ENCODE measurements at regions not wholly inside any gene's neighbourhood (a gene's known extent, or its start where the extent isn't known, plus 50 kb on each side); places are given as distances from the start of the nearest gene placed in this dataset.

GRCh38 chr14:71262441-71262840, 355.2 kb downstream of the PCNX1 start:
- TF ChIP-seq POLR2A (IDR thresholded peaks at IDR 0.05) (no peak), POLR2AphosphoS5 (IDR thresholded peaks at IDR 0.05) (no peak)
- TF ChIP-seq, protein P1, sequence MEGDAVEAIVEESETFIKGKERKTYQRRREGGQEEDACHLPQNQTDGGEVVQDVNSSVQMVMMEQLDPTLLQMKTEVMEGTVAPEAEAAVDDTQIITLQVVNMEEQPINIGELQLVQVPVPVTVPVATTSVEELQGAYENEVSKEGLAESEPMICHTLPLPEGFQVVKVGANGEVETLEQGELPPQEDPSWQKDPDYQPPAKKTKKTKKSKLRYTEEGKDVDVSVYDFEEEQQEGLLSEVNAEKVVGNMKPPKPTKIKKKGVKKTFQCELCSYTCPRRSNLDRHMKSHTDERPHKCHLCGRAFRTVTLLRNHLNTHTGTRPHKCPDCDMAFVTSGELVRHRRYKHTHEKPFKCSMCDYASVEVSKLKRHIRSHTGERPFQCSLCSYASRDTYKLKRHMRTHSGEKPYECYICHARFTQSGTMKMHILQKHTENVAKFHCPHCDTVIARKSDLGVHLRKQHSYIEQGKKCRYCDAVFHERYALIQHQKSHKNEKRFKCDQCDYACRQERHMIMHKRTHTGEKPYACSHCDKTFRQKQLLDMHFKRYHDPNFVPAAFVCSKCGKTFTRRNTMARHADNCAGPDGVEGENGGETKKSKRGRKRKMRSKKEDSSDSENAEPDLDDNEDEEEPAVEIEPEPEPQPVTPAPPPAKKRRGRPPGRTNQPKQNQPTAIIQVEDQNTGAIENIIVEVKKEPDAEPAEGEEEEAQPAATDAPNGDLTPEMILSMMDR (IDR thresholded peaks at IDR 0.05), result no peak
- 71% methylated on average over 2 of the region's 2 CpGs for WGBS
- no peaks in the 10 kb centered on the region for H3K27me3 ChIP-seq (replicated peaks; ENCODE audit: insufficient read depth)
- H3K36me3 ChIP-seq, result no peaks in the 10 kb centered on the region
- intact Hi-C loops (cut with DNase I), result no loop called here
- no peak overlapping the region for H3K27ac ChIP-seq
- H3K4me3 ChIP-seq, result no peak overlapping the region
- DNase-seq (ENCODE audit: low spot score), result no peak
- H3K4me1 ChIP-seq (replicated peaks), result no peaks in the 10 kb centered on the region
- no peaks in the 10 kb centered on the region for H3K9me3 ChIP-seq

GRCh38 chr14:71264260-71264659, 357.0 kb downstream of the PCNX1 start:
- Histone ChIP-seq H3K9me3 (no peaks in the 10 kb centered on the region), H3K36me3 (no peaks in the 10 kb centered on the region), H3K4me3 (no peak overlapping the region), H3K4me1 (replicated peaks) (no peaks in the 10 kb centered on the region), H3K27ac (no peak overlapping the region), H3K27me3 (replicated peaks; ENCODE audit: insufficient read depth) (no peaks in the 10 kb centered on the region)
- intact Hi-C loops (cut with DNase I), result no loop called here
- no peak for DNase-seq (ENCODE audit: low spot score)
- no peak for TF ChIP-seq POLR2A (IDR thresholded peaks at IDR 0.05)
- TF ChIP-seq POLR2AphosphoS5 (IDR thresholded peaks at IDR 0.05), result no peak
- TF ChIP-seq, protein P1 (IDR thresholded peaks at IDR 0.05), result no peak
- WGBS, result 65% methylated on average over 2 of the region's 2 CpGs

DNA sequence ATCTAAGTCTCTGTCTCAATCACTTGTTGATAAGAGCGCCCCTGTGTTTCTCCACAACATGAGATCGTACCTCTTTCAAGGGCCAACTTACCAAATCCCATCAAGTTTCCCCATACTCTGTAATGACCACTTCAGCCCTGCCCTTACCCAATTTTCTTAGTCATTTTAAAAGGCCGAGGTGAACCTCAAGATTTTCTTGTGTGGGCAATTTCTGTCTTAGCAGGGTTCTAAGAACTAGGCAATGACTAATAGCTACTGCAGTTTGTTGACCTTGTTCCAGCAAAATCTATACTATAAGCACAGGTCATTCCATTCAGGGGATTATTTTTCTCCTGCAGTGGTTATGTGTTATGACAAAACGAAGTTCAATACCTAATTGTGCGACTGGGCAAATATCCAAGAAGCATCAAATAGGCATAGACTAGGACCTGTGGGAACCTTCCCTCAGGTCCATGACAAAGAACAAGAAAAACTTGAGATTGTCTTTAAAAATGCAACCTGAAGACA, 359.8 kb downstream of the PCNX1 start:
- Histone ChIP-seq H3K4me3 (no peak overlapping the region), H3K27ac (no peak overlapping the region), H3K9me3 (no peaks in the 10 kb centered on the region), H3K36me3 (no peaks in the 10 kb centered on the region), H3K27me3 (replicated peaks; ENCODE audit: insufficient read depth) (no peaks in the 10 kb centered on the region), H3K4me1 (replicated peaks) (no peaks in the 10 kb centered on the region)
- 80% methylated on average over 5 of the region's 5 CpGs for WGBS
- no peak for DNase-seq (ENCODE audit: low spot score)
- intact Hi-C loops (cut with DNase I), result no loop called here
- no peak for TF ChIP-seq POLR2AphosphoS5 (IDR thresholded peaks at IDR 0.05)
- no peak for TF ChIP-seq POLR2A (IDR thresholded peaks at IDR 0.05)
- TF ChIP-seq, protein P1 (IDR thresholded peaks at IDR 0.05), result no peak

- H3K36me3 ChIP-seq, result no peaks in the 10 kb centered on the region
- no peaks in the 10 kb centered on the region for H3K4me1 ChIP-seq (replicated peaks)
- intact Hi-C loops (cut with DNase I), result no loop called here
- H3K27me3 ChIP-seq (replicated peaks; ENCODE audit: insufficient read depth), result no peaks in the 10 kb centered on the region
- H3K27ac ChIP-seq, result no peak overlapping the region
- H3K9me3 ChIP-seq, result no peaks in the 10 kb centered on the region
- 51% methylated on average over 2 of the region's 2 CpGs for WGBS
- no peak overlapping the region for H3K4me3 ChIP-seq
- no peak for DNase-seq (ENCODE audit: low spot score)
- TF ChIP-seq, protein P1 (IDR thresholded peaks at IDR 0.05), result no peak
- TF ChIP-seq POLR2A (IDR thresholded peaks at IDR 0.05), result no peak
- TF ChIP-seq POLR2AphosphoS5 (IDR thresholded peaks at IDR 0.05), result no peak
Measured at GRCh38 chr14:71267691-71268090, 360.4 kb downstream of the PCNX1 start.

- intact Hi-C loops (cut with DNase I), result no loop called here
- WGBS, result 61% methylated on average over 1 of the region's 1 CpG
- H3K9me3 ChIP-seq, result no peaks in the 10 kb centered on the region
- no peak for DNase-seq (ENCODE audit: low spot score)
- H3K27me3 ChIP-seq (replicated peaks; ENCODE audit: insufficient read depth), result no peaks in the 10 kb centered on the region
- H3K27ac ChIP-seq, result no peak overlapping the region
- no peaks in the 10 kb centered on the region for H3K4me1 ChIP-seq (replicated peaks)
- no peaks in the 10 kb centered on the region for H3K36me3 ChIP-seq
- no peak overlapping the region for H3K4me3 ChIP-seq
- TF ChIP-seq POLR2AphosphoS5 (IDR thresholded peaks at IDR 0.05), result no peak
- TF ChIP-seq, protein P1 (IDR thresholded peaks at IDR 0.05), result no peak
- no peak for TF ChIP-seq POLR2A (IDR thresholded peaks at IDR 0.05)
Measured at GRCh38 chr14:71270111-71270510, 362.9 kb downstream of the PCNX1 start.

Data from prostate gland (tissue), 2 donors.